GM19193 (cell line): ENCODE measurements at regions not wholly inside any gene's neighbourhood (a gene's known extent, or its start where the extent isn't known, plus 50 kb on each side); places are given as distances from the start of the nearest gene placed in this dataset.

Experiments
- POLR2A ChIP-seq: IDR thresholded peaks from 4 replicates; pipeline ENCODE4 v1.6.1; 2011; ENCODE audit not compliant: insufficient read depth, insufficient read length; ENCODE audit errors: extremely low read depth

- no peak for TF ChIP-seq POLR2A
These were observed 181.5 kb upstream of the ATP2B1 start for GRCh38 chr12:89890161-89890560.

DNA sequence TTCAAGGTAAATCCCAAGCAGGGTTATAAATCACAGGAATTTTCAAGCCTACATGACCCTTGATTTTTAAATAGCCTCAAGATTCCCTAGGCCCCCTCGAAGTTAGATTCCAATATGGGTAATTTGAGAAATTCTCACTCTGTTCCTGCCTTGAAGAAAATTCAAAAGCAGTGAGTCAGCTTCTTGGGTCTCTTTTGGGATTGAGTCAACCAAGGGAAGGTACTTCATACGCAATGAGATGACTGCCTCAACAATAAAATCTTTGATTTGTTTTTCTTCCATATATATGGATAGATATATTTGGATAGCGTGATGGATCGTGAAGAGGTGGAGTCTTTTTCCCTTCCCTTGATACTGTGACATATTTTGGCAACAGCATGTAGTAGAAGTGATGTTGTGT lies 180.4 kb upstream of the ATP2B1 start:
- TF ChIP-seq POLR2A: no peak

- TF ChIP-seq POLR2A: no peak
These were observed 176.3 kb upstream of the ATP2B1 start for GRCh38 chr12:89884952-89885351.

GRCh38 chr12:89884416-89884898 lies 175.8 kb upstream of the ATP2B1 start:
- TF ChIP-seq POLR2A: no peak

DNA sequence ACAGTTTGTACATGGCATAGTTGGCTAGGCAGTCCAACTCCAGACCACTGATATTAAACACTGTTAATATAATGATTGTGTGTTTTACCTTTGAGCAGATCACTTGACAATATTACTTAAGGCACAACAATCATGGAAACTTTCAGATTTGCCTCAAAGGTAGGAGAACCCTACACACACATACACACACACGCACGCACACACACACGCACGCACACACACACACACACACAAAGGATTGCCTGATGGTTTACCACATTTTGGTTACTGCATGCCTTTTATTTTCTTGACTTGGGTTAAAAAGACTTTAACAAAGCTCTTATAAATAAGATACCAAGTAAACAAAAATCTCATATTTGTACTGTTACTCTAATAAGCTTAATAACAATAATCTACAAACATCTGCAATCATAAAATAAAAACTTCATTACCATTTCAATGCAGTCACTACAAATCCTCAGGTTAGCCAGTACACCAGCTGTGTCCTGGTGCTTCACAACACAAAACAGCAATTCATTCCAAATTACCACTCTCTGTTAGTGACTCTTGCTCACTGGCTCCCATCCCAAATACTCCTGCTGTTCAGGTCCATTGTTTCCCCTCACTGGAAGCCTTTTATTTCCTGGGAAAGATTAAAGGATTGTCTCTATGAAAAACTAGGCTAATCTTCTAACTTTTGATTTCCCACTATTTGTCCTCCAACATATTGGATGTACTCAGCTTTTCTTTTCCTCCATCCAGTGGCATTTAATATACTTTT lies 175.2 kb upstream of the ATP2B1 start:
- TF ChIP-seq POLR2A: no peak

DNA sequence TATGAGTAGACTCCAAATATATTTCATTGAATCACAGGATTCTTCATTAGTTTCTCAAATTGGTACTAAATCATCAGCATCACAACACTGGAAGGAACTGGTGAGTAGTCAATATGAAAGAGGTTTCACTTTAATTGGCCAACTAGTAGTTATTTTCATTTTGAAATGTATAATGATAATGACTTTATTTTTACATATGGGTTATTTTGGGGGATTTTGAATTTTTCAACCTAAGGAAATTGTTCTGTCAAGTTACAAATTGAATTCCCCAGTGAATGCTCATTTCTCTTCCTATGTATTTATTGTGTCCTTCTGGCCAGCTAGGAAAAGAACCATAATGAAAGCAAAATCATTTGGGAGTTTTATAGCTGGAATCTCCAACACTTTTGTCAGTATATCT lies 174.2 kb upstream of the ATP2B1 start:
- TF ChIP-seq POLR2A: no peak

- no peak for TF ChIP-seq POLR2A
These were observed 173.4 kb upstream of the ATP2B1 start for GRCh38 chr12:89882050-89882449.

- TF ChIP-seq POLR2A: peak; percentile 72
These were observed 172.2 kb upstream of the ATP2B1 start for GRCh38 chr12:89880690-89881350.

GRCh38 chr12:89879766-89880165 lies 171.1 kb upstream of the ATP2B1 start:
- no peak for TF ChIP-seq POLR2A

- no peak for TF ChIP-seq POLR2A
These were observed 170.3 kb upstream of the ATP2B1 start for GRCh38 chr12:89878950-89879349.

GRCh38 chr12:89878327-89878726 lies 169.7 kb upstream of the ATP2B1 start:
- no peak for TF ChIP-seq POLR2A

GRCh38 chr12:89877671-89878070 lies 169.0 kb upstream of the ATP2B1 start:
- TF ChIP-seq POLR2A: no peak

DNA sequence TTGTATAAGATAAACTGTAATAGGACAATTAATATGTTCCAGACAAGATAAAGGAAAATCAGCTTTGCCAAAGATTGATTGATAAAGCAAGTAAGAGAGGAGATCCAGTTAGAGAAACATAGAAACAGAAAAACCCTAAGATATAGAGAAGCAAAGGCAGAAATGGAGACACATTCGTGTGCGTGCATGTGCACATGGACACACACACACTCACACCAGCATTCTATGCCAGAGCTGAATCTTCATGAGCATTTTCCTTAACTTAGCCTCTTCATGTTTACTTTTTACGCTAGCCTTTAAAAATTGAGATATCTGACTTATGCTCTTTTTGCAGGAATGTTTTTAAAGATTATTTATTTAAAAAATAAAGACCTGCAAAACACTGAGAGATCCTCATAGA lies 168.5 kb upstream of the ATP2B1 start:
- no peak for TF ChIP-seq POLR2A

DNA sequence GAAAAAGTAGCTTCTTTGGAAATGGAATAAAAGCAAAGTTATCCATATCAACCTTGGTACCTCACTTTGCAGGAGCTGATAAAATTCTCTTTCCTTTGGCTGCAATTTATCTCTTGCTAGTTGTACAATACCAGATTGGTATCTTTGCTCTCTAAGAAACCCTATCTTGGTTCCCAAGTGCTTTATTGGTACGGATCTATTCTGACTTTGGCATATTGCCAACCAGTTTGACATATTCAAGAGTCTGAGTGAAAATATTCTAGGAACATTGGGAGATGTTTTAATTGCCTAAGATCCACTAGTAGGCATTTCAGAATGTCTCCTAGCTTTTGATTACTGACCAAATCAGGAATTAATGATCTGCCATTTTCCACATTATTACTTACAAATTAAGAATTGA lies 167.2 kb upstream of the ATP2B1 start:
- TF ChIP-seq POLR2A: no peak

- TF ChIP-seq POLR2A: no peak
These were observed 166.6 kb upstream of the ATP2B1 start for GRCh38 chr12:89875225-89875624.

- no peak for TF ChIP-seq POLR2A
These were observed 165.5 kb upstream of the ATP2B1 start for GRCh38 chr12:89874146-89874545.
